ENCODE measurements at regions not wholly inside any gene's neighbourhood (a gene's known extent, or its start where the extent isn't known, plus 50 kb on each side); places are given as distances from the start of the nearest gene placed in this dataset.
"Not testable (repeated sequence)": the region's sequence is repeated elsewhere in the genome, so short reads cannot be mapped to it uniquely, and the experiment has no call there.

DNA sequence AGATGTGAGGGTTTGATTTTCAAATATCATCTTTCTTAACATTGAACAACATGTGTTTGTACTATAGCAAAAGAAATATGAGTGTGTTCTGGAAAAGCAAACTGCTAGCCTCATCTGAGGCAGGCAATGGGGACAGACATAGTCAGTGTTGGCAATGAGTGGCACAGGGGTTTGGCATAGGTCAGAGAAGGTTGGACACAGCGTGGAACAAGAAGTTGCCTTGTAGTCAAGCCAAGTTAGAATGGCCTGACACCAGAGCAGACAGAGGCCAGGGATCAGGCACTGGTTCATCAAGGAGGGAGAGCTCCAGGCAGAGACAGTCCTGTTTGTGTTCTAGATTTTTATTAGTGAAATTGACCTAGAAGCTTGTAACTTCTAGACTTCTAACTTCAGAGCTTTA, 100.8 kb upstream of the TANK start:
- DNase-seq (ENCODE audit: low spot score): no peak

- no peak for DNase-seq (ENCODE audit: low spot score)
These were observed 98.4 kb upstream of the TANK start for GRCh38 chr2:161061786-161062185.

DNA sequence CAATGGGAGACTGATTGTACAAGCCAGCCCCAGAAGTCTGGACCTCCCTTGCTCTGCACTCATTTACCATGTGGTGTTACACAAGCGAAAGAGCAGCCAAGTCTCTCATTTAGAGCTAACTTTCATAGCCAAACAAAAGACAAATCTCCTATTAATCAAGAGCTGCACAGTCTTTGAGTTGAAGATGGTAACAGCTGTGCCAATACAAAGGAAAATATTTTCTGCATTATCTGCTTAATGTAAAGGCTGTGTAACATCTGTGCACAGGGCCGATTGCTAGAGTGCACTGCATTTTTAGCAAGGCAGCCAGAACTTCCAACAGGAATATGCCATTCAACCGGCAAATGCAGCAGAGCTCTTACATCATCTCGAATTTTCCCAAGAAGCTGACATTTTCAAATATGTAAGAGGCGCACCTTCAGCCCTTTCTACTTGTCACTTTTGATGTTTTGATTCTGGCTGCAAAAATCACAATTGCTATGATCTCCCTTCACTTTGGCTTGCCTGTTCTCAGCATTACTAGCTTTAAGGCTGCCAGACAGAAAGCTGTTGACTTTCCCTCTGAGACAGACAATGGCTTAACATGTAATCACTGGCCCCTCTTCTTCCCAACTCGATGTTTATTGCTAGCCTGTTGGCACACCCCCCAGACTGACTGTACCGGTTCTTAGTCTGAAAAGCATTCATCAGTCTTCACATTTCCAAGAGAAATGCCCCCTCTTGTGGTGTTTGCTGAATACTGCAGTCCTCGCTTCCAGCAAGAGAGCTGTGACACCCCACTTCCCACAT, 96.9 kb upstream of the TANK start:
- peak; percentile 65 for DNase-seq (ENCODE audit: low spot score)

DNA sequence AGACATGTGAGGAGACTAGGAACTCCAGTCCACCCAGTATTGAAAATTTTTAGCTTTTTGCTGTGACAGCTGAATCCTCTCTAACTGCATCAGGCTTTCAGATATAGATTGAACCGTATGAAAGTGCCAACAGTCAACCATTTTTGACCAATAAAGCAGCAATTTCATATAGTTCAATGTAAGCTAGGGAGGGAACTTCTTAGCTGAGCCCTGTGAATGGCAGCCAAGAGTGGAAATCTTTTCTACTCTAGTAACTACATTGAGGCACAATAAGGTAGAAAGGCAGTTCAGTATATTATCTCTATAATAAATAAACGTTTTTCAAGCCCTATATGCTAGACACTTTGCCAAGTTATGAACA, 96.3 kb upstream of the TANK start:
- DNase-seq (ENCODE audit: low spot score): no peak

GRCh38 chr2:161067846-161068350, 92.3 kb upstream of the TANK start:
- no peak for DNase-seq (ENCODE audit: low spot score)

- no peak for DNase-seq (ENCODE audit: low spot score)
These were observed 91.6 kb upstream of the TANK start for GRCh38 chr2:161068670-161069069.

DNA sequence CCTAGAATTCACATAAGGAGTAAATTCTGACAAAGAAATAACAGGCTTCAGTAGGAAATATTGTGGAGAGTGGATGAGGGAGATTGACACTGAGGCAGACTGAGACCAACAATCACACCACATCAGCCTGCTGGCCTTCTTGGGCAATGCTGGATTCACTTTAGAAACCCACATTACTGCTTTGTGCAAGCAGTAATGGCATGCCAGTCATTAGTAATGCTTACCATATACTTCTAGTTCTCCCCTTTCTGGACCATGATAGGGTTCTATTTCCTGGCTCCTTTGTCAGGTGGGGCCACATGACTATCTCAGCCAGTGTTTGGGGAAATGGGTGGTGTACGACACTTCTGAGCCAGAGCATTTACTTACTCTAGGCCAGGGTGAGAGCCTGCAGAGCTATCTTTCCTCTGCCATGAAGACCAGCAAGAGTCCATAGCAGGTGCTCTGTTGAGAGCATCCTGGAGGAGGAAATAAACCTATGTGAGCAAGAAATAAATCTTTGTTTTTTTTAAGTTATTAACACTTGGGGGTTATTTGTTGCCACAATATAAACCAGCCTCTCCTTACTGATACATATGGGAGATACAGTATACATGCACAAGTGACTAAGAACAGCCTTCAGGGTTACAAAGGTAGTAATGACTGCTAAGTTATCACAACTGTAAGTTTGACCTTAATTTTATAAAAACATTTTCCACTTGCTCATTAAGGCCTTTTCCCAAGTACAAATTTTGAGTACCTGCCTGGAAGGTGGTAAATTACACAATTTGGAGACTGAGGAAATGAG, 89.3 kb upstream of the TANK start:
- no peak for DNase-seq (ENCODE audit: low spot score)

DNA sequence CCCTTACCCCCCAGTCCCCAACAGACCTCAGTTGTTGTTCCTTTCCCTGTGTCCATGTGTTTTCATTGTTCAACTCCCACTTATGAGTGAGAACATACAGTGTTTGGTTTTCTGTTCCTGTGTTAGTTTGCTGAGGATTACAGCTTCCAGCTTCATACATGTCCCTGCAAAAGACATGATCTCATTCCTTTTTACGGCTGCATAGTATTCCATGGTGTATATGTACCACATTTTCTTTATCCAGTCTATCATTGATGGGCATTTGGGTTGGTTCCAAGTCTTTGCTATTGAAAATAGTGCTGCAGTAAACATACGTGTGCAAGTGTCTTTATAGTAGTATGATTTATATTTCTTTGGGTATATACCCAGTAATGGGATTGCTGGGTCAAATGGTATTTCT, 87.8 kb upstream of the TANK start:
- DNase-seq (ENCODE audit: low spot score): not testable (repeated sequence)

DNA sequence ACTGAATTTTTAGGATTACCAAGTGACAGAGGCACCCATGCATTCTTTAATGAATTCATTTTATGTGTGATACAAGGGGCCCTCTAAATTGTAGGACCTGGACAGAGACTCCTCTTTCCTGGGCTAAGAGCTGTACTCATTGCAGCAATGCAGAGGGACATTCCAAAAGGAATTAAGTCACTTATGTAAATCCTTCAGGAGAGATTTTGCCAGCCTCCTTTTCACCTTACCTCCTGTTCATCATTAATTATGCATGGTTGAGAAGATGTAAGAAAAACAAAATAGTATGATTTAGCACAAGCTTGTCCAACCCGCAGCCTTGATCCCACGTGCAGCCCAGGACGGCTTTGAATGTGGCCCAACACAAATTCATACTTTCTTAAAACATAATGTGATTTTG, 84.5 kb upstream of the TANK start:
- no peak for DNase-seq (ENCODE audit: low spot score)

- DNase-seq (ENCODE audit: low spot score): no peak
These were observed 83.3 kb upstream of the TANK start for GRCh38 chr2:161076936-161077335.

- DNase-seq (ENCODE audit: low spot score): peak; percentile 34
These were observed 82.6 kb upstream of the TANK start for GRCh38 chr2:161077367-161078210.

- DNase-seq (ENCODE audit: low spot score): no peak
These were observed 82.1 kb upstream of the TANK start for GRCh38 chr2:161078211-161078539.

DNA sequence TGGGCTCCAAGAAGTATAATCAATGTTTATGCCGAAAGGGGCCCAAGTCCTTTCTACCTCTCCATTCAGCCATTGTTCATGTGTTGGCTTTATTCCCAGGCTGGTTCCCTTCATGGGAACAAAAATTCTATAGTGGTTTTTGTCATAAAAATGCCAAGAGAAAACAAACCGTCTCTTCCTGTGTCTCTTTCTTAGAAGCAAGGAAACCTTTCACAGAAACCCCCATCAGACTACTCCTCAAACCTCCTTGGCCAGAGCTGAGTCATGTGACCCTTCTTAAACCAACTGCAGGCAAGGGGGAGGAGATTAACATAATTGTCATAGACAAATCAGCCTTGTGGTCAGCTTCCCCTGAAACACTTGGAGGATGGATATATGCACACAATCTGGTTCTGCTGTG, 75.1 kb upstream of the TANK start:
- peak; percentile 70 for DNase-seq (ENCODE audit: low spot score)

- no peak for DNase-seq (ENCODE audit: low spot score)
These were observed 71.4 kb upstream of the TANK start for GRCh38 chr2:161088658-161089350.

DNA sequence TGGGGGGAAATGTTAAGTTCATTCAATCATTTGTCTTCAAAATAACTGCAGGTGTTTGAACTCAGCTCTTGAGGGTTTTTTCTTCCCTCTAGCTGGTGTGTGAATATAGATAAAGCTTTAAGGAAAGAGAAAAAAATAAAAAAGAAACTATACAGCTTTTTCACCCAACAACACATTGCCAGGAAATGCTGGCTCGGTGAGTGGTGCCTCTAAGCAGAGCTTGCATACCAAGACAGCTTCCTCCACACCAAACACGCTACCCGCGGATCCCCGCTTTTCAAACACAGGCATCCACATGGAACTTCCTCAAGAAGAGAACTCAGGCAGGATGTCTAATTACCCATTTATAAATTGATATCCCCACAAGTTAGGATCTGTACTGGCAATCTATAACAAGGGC, 69.8 kb upstream of the TANK start:
- DNase-seq (ENCODE audit: low spot score): no peak

DNA sequence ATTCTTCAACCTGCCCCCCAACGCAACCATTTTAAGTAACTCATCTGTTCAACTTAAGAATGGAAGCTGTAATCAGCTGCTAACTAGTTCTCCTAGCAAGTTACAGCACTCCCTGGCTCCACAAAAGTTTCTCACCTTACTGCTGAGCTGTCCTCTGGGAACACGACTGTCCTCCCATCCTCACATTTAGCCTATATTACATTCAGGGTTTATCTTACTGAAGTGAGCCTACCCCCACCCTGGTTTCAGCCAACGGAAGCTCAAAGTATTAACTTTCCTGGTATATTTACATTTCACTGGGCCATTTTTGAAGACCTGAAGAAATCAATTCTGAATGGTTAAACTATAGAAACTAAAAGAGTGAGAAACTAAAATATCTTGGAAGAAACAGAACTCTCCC, 64.9 kb upstream of the TANK start:
- no peak for DNase-seq (ENCODE audit: low spot score)

DNA sequence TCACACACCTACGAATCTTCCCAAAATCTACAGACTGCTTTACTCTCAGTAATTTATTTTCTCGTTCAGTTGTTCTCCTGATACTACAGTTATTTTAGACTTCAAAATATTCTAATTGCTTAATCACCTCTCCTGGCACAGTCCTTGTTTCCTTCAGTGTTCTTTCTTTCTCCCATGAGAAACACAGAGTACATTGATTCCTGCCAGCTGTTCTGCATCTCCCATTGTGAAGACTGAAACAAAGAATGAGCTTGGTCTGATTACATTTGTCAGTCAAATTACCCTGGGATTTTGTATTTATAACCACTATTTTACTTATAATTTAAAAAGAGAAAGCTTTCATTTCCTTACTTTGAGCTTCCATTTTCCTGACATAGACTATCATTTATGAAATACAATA, 63.9 kb upstream of the TANK start:
- no peak for DNase-seq (ENCODE audit: low spot score)

DNA sequence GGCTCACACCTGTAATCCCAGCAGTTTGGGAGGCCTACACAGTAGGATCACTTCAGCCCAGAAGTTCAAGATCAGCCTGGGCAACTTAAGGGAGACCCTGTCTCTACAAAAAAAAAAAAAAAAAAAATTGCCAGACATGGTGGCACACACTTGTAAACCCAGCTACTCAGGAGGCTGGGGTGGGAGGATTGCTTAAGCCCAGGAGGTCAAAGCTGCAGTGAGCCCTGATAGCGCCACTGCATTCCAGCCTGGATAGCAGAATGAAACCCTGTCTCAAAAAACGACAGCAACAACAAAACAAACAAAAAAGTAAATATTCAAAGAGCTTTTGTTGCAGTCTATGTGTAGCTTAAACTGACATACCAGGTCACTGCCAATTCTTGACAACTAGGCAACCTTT, 63.1 kb upstream of the TANK start:
- no peak for DNase-seq (ENCODE audit: low spot score)

DNA sequence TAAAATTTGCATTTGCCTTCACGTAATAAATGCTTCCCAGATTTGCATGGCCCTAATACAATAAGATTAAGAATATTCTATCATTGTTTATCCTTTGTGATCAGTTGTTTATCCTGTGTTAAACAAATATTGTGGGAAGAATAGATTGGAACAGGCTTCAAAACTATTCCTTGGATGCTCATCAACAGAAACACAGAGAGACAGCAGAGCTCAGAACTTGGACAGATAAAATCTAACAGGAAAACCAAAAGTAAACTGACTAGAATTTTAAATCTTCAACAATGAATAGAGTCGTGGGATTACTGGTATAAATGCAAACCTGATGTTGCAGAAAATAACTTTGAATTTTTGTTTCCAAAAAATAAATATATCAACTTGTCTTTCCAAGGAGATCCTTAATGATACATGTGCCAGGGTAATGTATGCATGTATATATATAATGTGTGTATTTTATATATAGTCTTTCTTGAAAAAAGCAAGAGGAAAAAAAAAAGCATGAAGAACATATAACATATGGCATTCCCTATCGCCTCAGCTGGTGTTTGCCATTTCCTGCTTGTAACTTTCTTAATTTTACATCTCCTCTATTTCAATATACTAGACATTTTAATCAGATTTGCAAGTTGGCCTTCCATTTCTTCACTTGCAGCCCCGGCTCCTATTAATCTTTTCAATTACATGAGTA, 59.9 kb upstream of the TANK start:
- DNase-seq (ENCODE audit: low spot score): no peak

- no peak for DNase-seq (ENCODE audit: low spot score)
These were observed 58.8 kb upstream of the TANK start for GRCh38 chr2:161101406-161101805.

GRCh38 chr2:161102770-161103450, 57.3 kb upstream of the TANK start:
- DNase-seq (ENCODE audit: low spot score): no peak

Measured in H4 (cell line).